Stimulated activated CD8-positive, alpha-beta memory T cell treated with anti-CD3 and anti-CD28 coated beads, Interleukin-15, amount 100 ng/mL, for 24 hours (primary cell): ENCODE measurements at regions not wholly inside any gene's neighbourhood (a gene's known extent, or its start where the extent isn't known, plus 50 kb on each side); places are given as distances from the start of the nearest gene placed in this dataset.
"Not testable (repeated sequence)": the region's sequence is repeated elsewhere in the genome, so short reads cannot be mapped to it uniquely, and the experiment has no call there.

Source experiments
- DNase-seq: peaks from one replicate; pipeline ENCODE4 v3.0.0-alpha.2; 2020; ENCODE audit warnings: low read depth

GRCh38 chr6:120805276-120805675 is 529.0 kb downstream of the TBC1D32 start:
- DNase-seq, result no peak

GRCh38 chr6:120804612-120805011 is 529.7 kb downstream of the TBC1D32 start:
- DNase-seq, result no peak

- DNase-seq, result no peak
These were observed 547.6 kb downstream of the TBC1D32 start for GRCh38 chr6:120786682-120787081.

GRCh38 chr6:120786256-120786655 is 548.0 kb downstream of the TBC1D32 start:
- no peak for DNase-seq

- DNase-seq, result no peak
These were observed 548.7 kb downstream of the TBC1D32 start for GRCh38 chr6:120785459-120786086.

- no peak for DNase-seq
These were observed 554.8 kb downstream of the TBC1D32 start for GRCh38 chr6:120779441-120779840.

- DNase-seq, result no peak
These were observed 558.6 kb downstream of the TBC1D32 start for GRCh38 chr6:120775698-120776097.

- DNase-seq, result no peak
These were observed 560.0 kb downstream of the TBC1D32 start for GRCh38 chr6:120774275-120774674.

GRCh38 chr6:120771019-120771418 is 563.3 kb downstream of the TBC1D32 start:
- no peak for DNase-seq

GRCh38 chr6:120764312-120764711 is 570.0 kb downstream of the TBC1D32 start:
- no peak for DNase-seq

- no peak for DNase-seq
These were observed 574.7 kb downstream of the TBC1D32 start for GRCh38 chr6:120759570-120759969.

- DNase-seq, result not testable (repeated sequence)
These were observed 585.7 kb downstream of the TBC1D32 start for GRCh38 chr6:120748574-120748973.

GRCh38 chr6:120736740-120737139 is 597.5 kb downstream of the TBC1D32 start:
- DNase-seq, result no peak

GRCh38 chr6:120735641-120736040 is 598.6 kb downstream of the TBC1D32 start:
- DNase-seq, result no peak

GRCh38 chr6:120711255-120711654 is 623.0 kb downstream of the TBC1D32 start:
- no peak for DNase-seq

- no peak for DNase-seq
These were observed 634.3 kb downstream of the TBC1D32 start for GRCh38 chr6:120700001-120700400.

GRCh38 chr6:120686492-120686891 is 647.8 kb downstream of the TBC1D32 start:
- DNase-seq, result no peak

GRCh38 chr6:120682145-120682544 is 652.1 kb downstream of the TBC1D32 start:
- no peak for DNase-seq

GRCh38 chr6:120681204-120681603 is 653.1 kb downstream of the TBC1D32 start:
- no peak for DNase-seq

GRCh38 chr6:120675886-120676285 is 658.4 kb downstream of the TBC1D32 start:
- DNase-seq, result no peak

- DNase-seq, result no peak
These were observed 662.8 kb downstream of the TBC1D32 start for GRCh38 chr6:120671519-120671918.

GRCh38 chr6:120652506-120652905 is 681.8 kb downstream of the TBC1D32 start:
- DNase-seq, result no peak

- no peak for DNase-seq
These were observed 685.6 kb downstream of the TBC1D32 start for GRCh38 chr6:120648713-120649112.

GRCh38 chr6:120646101-120646500 is 688.2 kb downstream of the TBC1D32 start:
- DNase-seq, result no peak

- no peak for DNase-seq
These were observed 701.3 kb downstream of the TBC1D32 start for GRCh38 chr6:120632975-120633374.
